K562 (cell line): ENCODE measurements at regions not wholly inside any gene's neighbourhood (a gene's known extent, or its start where the extent isn't known, plus 50 kb on each side); places are given as distances from the start of the nearest gene placed in this dataset.

ENCODE experiments used
- ATAC-seq: fragments of 200-7000 bp; cut with Tn5 transposase; 3 replicates; pipeline ENCODE4 v1.9.1; 2020; ENCODE audit warnings: moderate library complexity
- BruUV-seq: library from RNA; stranded (reverse); fragments of 400-500 nt; replicated peaks from 2 replicates; lab custom pipeline; 2021; lab: Mats Ljungman, UMichigan
- CTCF ChIA-PET: fragments of 300-600 bp; formaldehyde crosslinking; extraction: SDS; loops from one replicate; lab custom pipeline; 2021; ENCODE audit warnings: low intra/inter-chr PET ratio; lab: Yijun Ruan, JAX
- POLR2A ChIA-PET: fragments of 300-600, 350-650 bp; sonication (Branson Sonifier 250); formaldehyde crosslinking; extraction: SDS; loops from one replicate; lab custom pipeline; 2021; ENCODE audit warnings: antibody characterized with exemption, inconsistent platforms; lab: Yijun Ruan, JAX
- DNase-seq, 4 experiments: peaks; one replicate each; pipeline versions ENCODE4 v3.0.0 to v3.0.0-alpha.2; 2011 to 2018; ENCODE audit warnings: low spot score in 3 of 4, mixed read lengths in 3 of 4; ENCODE audit errors: extremely low read depth in 1 of 4
- FAIRE-seq: peaks from 2 replicates; lab custom pipeline; 2011; peaks lifted over from hg19 to GRCh38; lab: Jason Lieb, UNC
- H2AFZ ChIP-seq: 2 replicates; pipeline ENCODE4 v1.6.0; 2011; ENCODE audit warnings: low read depth, low read length, control low read depth, inconsistent platforms
- H3K27ac ChIP-seq: fragments of 200-600 bp; 3 replicates; pipeline ENCODE4 v1.8.0; 2011; ENCODE audit warnings: low read depth, mild to moderate bottlenecking, control low read depth, inconsistent platforms, low read length, moderate library complexity, mixed read lengths; ENCODE audit errors: extremely low read depth
- H3K27me3 ChIP-seq, 2 experiments: fragments of 300-600 bp in 1 of 2; 2 replicates in 1 of 2; 3 replicates in 1 of 2; pipeline versions ENCODE4 v1.6.0 to v1.8.0; 2011; ENCODE audit warnings: inconsistent platforms in 2 of 2, low read length in 2 of 2, mild to moderate bottlenecking in 1 of 2, mixed read lengths in 1 of 2, moderate library complexity in 1 of 2; ENCODE audit not compliant: control insufficient read depth in 2 of 2, insufficient read depth in 2 of 2
- H3K36me3 ChIP-seq: fragments of 300-600 bp; 3 replicates; pipeline ENCODE4 v1.8.0; 2011; ENCODE audit warnings: mild to moderate bottlenecking, low read length, inconsistent platforms; ENCODE audit not compliant: control insufficient read depth, insufficient read depth
- H3K4me1 ChIP-seq, 2 experiments: fragments of 200-600 bp in 1 of 2; replicated peaks in 1 of 2; 2 replicates in 1 of 2; 3 replicates in 1 of 2; pipeline versions ENCODE4 v1.5.1 to v1.8.0; 2011; ENCODE audit warnings: inconsistent platforms in 2 of 2, low read length in 2 of 2, mild to moderate bottlenecking in 1 of 2, mixed read lengths in 1 of 2, moderate library complexity in 1 of 2; ENCODE audit not compliant: control insufficient read depth in 2 of 2, insufficient read depth in 2 of 2
- H3K4me2 ChIP-seq: 2 replicates; pipeline ENCODE4 v1.6.1; 2011; ENCODE audit warnings: low read length, control low read depth, inconsistent platforms, mixed read lengths; ENCODE audit not compliant: insufficient read depth
- H3K4me3 ChIP-seq: fragments of 200-600 bp; sonication (generic), shearing (Covaris generic); 2 replicates; pipeline ENCODE4 v1.5.1; 2016; ENCODE audit warnings: control low read depth, inconsistent platforms
- H3K79me2 ChIP-seq: fragments of 200-600 bp; 3 replicates; pipeline ENCODE4 v1.8.0; 2011; ENCODE audit warnings: low read length, inconsistent platforms; ENCODE audit not compliant: control insufficient read depth, insufficient read depth
- H3K9ac ChIP-seq, 2 experiments: 2 replicates each; pipeline versions ENCODE4 v1.6.0 to v1.6.1; 2011; ENCODE audit warnings: low read depth in 2 of 2, low read length in 2 of 2, control low read depth in 1 of 2, inconsistent platforms in 1 of 2, mild to moderate bottlenecking in 1 of 2, mixed read lengths in 1 of 2; ENCODE audit not compliant: insufficient read depth in 1 of 2
- H3K9me1 ChIP-seq: one replicate; pipeline ENCODE4 v1.6.0; 2011; ENCODE audit warnings: inconsistent platforms, mild to moderate bottlenecking, low read length, moderate library complexity; ENCODE audit not compliant: control insufficient read depth, insufficient read depth
- H3K9me3 ChIP-seq: replicated peaks from 2 replicates; pipeline ENCODE4 v1.5.1; 2011; ENCODE audit warnings: low read depth, low read length, inconsistent platforms; ENCODE audit not compliant: control insufficient read depth, insufficient read depth
- H4K20me1 ChIP-seq: replicated peaks from 2 replicates; pipeline ENCODE4 v1.6.1; 2011; ENCODE audit warnings: low read length, inconsistent platforms, mixed read lengths; ENCODE audit not compliant: control insufficient read depth, insufficient read depth
- CBFA2T2 ChIP-seq: fragments of 450-650 bp; conservative IDR thresholded peaks from 2 replicates; pipeline ENCODE4 v1.6.1; 2017; ENCODE audit warnings: mild to moderate bottlenecking
- CBFA2T3 ChIP-seq: fragments of 450-650 bp; IDR thresholded peaks from 2 replicates; pipeline ENCODE4 v1.6.1; 2017
- DLX4 ChIP-seq: fragments of 250-450 bp; sonication (Bioruptor Pico); IDR thresholded peaks from 2 replicates; pipeline ENCODE4 v1.6.1; 2021; ENCODE audit warnings: mild to moderate bottlenecking
- EGR1 ChIP-seq: fragments of 450-650 bp; conservative IDR thresholded peaks from 2 replicates; pipeline ENCODE4 v1.6.1; 2017; ENCODE audit warnings: mild to moderate bottlenecking
- HES1 ChIP-seq: fragments of 450-650 bp; IDR thresholded peaks from 2 replicates; pipeline ENCODE4 v1.6.1; 2016; ENCODE audit warnings: low read depth, mild to moderate bottlenecking, moderate library complexity
- MYBL2 ChIP-seq, 2 experiments: fragments of 450-650 bp in 1 of 2; sonication (generic) in 1 of 2; formaldehyde crosslinking in 1 of 2; IDR thresholded peaks; 2 replicates each; pipeline versions ENCODE4 v1.6.1 to v1.8.1; 2017 to 2022; ENCODE audit warnings: borderline replicate concordance in 1 of 2, inconsistent platforms in 1 of 2, low read depth in 1 of 2, mild to moderate bottlenecking in 1 of 2, missing genetic modification reagents in 1 of 2, moderate library complexity in 1 of 2
- RFX1 ChIP-seq: fragments of 450-650 bp; IDR thresholded peaks from 2 replicates; pipeline ENCODE4 v1.6.1; 2016; ENCODE audit warnings: mild to moderate bottlenecking, moderate library complexity
- THAP12 ChIP-seq: fragments of 250-450 bp; sonication (Bioruptor Pico); IDR thresholded peaks from 2 replicates; pipeline ENCODE4 v1.9.0; 2021; ENCODE audit warnings: mild to moderate bottlenecking, inconsistent platforms
- THRA ChIP-seq: fragments of 450-650 bp; IDR thresholded peaks from 2 replicates; pipeline ENCODE4 v1.6.1; 2017; ENCODE audit warnings: mild to moderate bottlenecking, moderate library complexity
- ZNF655 ChIP-seq: fragments of 250-450 bp; sonication (Bioruptor Pico); IDR thresholded peaks from 2 replicates; pipeline ENCODE4 v1.5.0; 2021
- WGBS: fragments of 100-300 bp; shearing (Covaris generic); methylation state at CpG from one replicate; pipeline ENCODE4 v1.1.6; 2016; ENCODE audit warnings: low coverage, mixed read lengths; ENCODE audit not compliant: insufficient coverage; ENCODE audit errors: missing lambda C conversion rate; 5-methylcytosine and 5-hydroxymethylcytosine counted together
- in situ Hi-C: fragments of 300-500 bp; cut with MboI; formaldehyde crosslinking; loops from 4 replicates; pipeline ENCODE4 v1.15.0; 2018; ENCODE audit warnings: inconsistent platforms, mixed read lengths
- intact Hi-C: fragments of 100-400 bp; cut with micrococcal nuclease; formaldehyde crosslinking; loops from 2 replicates; pipeline ENCODE4 v1.14.2; 2022

GRCh38 chr13:50400035-50400726, 384.9 kb downstream of the KCNRG start (continued):
- TF ChIP-seq THRA (no peak), HES1 (no peak)

- Histone ChIP-seq H3K9ac (no peak overlapping the region), H3K4me2 (no peak overlapping the region)
- BruUV-seq = no TSS peak
- TF ChIP-seq CBFA2T3 = peak; percentile 32; the same call in 1 of the 2 replicates
- 0 out of 2 replicates have a peak, but pooled peaks have one; percentile 13 for TF ChIP-seq CBFA2T2
- TF ChIP-seq THAP12 = no peak
- TF ChIP-seq RFX1 = no peak
- TF ChIP-seq MYBL2 (IDR thresholded peaks at IDR 0.05; ENCODE audit: low read depth) = no peak
- TF ChIP-seq MYBL2 (CRISPR knock-in tag; IDR thresholded peaks at IDR 0.05; ENCODE audit: borderline replicate concordance) = no peak
- TF ChIP-seq DLX4 (CRISPR knock-in tag) = no peak
- no peak for TF ChIP-seq ZNF655 (CRISPR knock-in tag)
- TF ChIP-seq EGR1 = peak; percentile 35
Measured at GRCh38 chr13:50401049-50401505, 385.8 kb downstream of the KCNRG start.

More at GRCh38 chr13:50401049-50401505, 385.8 kb downstream of the KCNRG start:
- POLR2A ChIA-PET = interaction anchor here (0.6 to 0.8 kb wide), 2 partner anchors 9 to 1342 kb away, joined by 3 to 4 read pairs; no protein-coding TSS in a partner anchor
- intact Hi-C loops (no loop called here), in situ Hi-C loops (loop anchor here (25.0 kb wide), 1 partner anchor 414 kb away; the partner anchor contains the start of gene TRIM13)
- no peaks in the 10 kb centered on the region; a peak in 1 of 5 replicates for H3K4me1 ChIP-seq
- H3K36me3 ChIP-seq = no peaks in the 10 kb centered on the region
- WGBS = 67% methylated on average over 1 of the region's 1 CpG
- DNase-seq (no peak), FAIRE-seq (no peak), ATAC-seq (no peak)
- no peaks in the 10 kb centered on the region for H3K79me2 ChIP-seq
- no peaks in the 10 kb centered on the region for H4K20me1 ChIP-seq
- CTCF ChIA-PET = no interaction called here
- H3K27me3 ChIP-seq = no peaks in the 10 kb centered on the region
- H3K27ac ChIP-seq = no peak overlapping the region
- no peak overlapping the region for H2AFZ ChIP-seq
- H3K9me3 ChIP-seq = no peaks in the 10 kb centered on the region
- no peaks in the 10 kb centered on the region for H3K9me1 ChIP-seq
- H3K4me3 ChIP-seq = no peak overlapping the region
